NCI-H748 treated with DMSO at 0.1 percent for 48 hours (cell line): ENCODE measurements at regions not wholly inside any gene's neighbourhood (a gene's known extent, or its start where the extent isn't known, plus 50 kb on each side); places are given as distances from the start of the nearest gene placed in this dataset.

Experiments
- DNase-seq: peaks from one replicate; lab custom pipeline; 2025; lab: John Stamatoyannopoulos, UW

DNA sequence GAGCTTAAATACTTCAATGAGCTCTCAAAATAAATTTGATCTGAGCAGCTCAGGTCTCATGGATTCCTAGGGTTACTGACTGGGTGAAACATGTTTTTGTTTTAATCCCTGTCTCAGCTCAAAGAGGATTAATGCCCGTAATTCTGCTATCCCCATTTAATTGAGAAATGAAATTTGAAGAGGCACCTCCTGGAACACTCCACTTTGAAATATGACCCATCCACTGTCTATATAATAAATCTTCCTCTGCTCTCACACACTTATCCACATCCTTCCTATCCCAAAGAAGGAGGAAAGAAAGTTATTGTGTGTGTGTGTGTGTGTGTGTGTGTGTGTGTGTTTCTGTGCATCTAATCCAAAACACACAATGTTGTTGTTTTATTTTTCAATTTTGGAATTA, 2082.4 kb upstream of the PIK3C3 start:
- no peak for DNase-seq

DNA sequence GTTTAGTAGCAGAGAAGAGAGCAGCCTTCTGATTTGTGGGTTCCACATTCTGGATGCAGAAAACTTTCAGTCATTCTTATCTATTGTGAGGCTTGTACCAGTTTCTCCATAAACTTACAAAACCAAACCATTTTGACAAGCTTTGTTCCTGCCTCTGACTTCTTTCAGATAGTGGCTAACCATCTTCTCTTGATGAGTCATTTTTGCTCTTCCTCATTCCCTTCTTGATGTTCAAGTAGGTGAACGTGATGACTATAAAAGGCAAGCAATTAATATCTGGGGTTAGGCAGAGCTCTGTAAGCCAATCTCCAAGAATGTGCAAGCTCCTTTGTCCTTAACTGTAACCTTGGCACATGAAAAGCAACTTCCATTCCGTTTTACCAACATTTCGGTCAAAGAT, 2083.1 kb upstream of the PIK3C3 start:
- DNase-seq, result no peak

DNA sequence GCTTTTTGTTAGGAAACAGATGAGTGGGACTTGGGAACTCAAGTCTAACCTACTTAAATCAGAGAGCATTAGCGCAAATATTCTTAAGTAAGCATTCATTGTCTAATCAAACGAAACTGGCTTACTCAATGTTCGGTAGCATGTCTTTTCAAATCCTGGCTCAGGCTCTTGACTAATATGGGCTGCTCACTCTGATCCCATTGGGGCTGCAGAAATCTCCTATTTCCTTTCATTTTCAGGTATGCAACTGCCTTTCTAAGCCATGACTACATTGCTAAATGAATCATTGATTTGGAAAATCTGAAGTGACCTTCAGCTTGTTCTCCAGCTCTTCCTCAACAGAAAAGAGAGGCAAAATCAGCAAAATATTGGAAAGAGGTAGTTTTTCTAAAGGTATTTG, 2084.4 kb upstream of the PIK3C3 start:
- no peak for DNase-seq

DNA sequence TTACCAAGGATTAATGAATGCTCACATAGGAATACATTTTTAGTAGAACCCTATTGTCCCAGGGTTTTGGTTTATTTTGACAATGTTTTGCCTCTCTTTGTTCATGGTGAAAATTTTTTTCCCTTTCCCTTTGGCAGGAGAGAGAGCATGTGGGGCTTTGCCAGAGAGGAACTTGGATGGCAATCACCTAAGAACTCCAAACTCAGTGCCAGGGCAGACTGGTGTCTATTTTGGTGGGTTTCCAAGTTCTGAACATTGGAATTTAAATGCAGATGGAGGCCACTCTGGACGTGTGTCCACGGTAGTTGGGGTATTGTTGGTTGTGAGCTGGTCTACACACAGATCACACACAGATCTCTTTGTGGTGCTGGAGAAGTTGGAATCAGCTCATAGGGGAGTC, 2091.1 kb upstream of the PIK3C3 start:
- no peak for DNase-seq

DNA sequence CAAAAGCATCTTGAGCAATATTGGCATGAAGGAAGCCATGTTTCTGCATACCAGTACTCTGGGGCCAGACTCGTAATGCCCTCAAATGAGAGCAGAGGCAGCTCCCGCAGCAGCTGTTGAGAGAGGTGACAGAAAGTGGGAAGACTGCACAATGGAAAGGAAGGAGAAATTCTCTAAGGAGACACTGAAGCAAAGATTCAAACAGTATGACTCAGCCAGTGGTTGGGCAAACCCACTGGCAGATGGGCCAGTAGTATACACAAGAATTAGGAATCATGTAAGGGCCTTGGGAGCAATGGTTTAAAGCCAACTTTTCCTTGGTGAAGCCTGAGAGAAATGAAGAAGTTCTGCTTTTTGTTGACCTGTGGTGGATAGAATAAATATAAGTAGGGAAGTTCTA, 2092.7 kb upstream of the PIK3C3 start:
- no peak for DNase-seq

DNA sequence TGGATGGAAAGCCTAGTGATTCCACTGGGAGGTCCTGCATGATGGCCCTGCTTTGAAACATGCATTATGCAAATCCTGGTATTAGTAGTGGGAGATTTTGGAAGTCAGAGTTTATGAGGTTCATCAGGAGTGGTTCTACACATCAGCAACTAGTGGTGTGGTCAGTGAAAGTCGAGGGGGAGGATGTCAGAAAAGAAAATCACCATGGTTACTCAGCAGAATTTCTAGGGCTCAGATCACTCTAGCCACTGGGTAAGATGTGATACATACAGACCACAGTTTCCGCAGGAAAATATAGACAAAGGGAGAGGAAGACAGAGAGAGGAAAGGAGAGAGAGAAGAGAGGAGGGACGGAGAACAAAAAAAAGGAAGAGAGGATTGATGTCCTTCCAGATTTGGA, 2100.7 kb upstream of the PIK3C3 start:
- DNase-seq, result no peak

DNA sequence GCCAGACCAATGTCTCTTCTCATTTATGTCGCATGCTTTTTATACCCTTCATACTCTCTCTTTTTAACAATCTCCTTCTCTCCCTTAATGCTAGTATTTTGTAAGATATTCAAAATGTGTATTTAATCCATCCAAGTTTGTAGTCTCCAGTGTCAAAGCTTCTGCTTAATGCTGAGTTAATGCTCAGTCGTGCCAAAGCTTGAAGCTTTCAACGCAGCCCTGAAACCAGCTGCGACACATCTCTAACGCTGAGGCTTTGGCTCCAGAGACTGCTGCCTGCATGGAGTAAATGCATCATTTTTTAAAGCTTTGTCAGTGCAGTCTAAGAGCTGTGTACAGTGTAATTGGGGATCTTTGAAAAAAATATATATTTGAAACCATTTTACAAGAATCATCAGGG, 2108.8 kb upstream of the PIK3C3 start:
- no peak for DNase-seq

DNA sequence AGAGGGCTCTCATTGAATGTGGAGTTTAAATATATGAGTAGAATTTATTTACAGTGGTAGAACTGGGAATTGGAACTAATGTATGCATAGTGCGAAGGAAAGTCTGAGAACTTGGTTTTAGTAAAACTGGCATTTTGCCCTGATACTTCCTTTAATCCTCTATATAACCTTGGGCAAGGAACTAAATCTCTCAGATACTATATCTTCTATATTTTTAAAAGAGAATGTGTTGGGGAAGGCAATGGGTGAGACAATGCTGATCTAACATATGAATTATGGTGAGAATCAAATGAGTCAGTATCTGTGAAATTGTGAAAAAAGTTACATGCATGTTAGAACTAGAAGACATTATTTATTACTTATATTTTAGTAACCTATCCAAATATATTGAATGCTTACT, 2109.4 kb upstream of the PIK3C3 start:
- no peak for DNase-seq

DNA sequence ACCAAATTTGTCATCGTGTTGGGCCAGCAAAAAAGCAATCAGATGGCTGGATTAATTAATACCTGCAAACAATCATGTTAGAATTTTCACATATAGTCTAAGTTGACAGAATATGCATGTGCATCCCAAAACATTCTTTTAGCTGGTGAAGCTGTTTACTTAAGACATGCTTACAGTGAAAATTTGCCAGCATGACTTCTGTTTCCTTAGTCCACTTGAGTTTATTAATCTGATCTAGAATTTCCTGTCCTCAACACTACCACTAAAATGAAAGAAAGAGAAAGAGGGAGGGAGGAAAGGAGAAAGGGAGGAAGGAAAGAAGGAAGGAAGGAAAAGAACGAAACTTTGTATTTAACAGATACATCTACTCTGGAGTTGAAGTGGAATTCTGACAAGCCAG, 2109.9 kb upstream of the PIK3C3 start:
- no peak for DNase-seq

DNA sequence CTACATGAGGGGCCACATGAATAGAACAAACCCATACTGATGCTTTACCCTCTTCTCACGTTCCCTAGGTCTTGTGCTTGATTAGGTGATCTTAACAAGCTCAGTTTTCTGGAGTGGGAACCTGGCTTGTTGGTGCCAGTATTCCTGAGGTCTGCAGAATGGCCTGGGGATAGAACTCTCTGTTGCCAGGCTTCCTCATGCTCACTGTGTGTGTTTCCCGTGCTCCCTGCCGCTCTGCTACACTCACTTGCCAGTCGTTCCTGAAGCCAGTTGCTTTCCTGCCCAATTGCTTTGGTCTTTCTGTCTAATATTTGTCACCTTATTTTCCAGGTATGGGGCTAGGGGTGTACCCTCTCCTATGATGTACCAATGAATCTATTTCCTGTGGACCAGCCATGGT, 2111.5 kb upstream of the PIK3C3 start:
- DNase-seq, result no peak

DNA sequence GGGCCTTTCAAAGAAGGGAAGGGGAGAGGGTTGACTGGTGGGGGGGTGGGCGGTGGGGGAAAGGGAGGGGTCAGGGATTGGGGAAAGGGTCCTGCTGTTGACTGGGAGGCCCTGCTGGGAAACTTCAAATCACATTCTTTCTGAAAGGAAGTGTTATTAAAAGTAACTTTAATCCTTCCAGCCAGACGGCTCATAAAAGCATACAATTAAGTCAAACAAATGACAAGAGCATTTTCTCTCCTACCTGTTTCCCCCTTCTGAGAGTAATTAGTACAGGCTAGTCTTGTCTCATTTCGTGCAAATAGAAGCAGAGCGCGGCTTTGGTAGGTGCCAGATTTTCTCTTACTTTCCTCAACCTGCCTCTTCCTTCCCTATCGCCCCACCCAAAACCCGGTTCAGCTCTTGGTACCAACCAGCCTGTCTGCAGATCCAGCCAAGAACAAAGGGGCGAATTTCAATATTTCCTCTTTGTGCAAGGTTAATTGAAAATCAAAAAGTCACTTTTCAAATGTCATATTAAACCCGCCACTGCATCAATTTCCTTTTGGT, 2112.6 kb upstream of the PIK3C3 start:
- DNase-seq, result peak; percentile 78

DNA sequence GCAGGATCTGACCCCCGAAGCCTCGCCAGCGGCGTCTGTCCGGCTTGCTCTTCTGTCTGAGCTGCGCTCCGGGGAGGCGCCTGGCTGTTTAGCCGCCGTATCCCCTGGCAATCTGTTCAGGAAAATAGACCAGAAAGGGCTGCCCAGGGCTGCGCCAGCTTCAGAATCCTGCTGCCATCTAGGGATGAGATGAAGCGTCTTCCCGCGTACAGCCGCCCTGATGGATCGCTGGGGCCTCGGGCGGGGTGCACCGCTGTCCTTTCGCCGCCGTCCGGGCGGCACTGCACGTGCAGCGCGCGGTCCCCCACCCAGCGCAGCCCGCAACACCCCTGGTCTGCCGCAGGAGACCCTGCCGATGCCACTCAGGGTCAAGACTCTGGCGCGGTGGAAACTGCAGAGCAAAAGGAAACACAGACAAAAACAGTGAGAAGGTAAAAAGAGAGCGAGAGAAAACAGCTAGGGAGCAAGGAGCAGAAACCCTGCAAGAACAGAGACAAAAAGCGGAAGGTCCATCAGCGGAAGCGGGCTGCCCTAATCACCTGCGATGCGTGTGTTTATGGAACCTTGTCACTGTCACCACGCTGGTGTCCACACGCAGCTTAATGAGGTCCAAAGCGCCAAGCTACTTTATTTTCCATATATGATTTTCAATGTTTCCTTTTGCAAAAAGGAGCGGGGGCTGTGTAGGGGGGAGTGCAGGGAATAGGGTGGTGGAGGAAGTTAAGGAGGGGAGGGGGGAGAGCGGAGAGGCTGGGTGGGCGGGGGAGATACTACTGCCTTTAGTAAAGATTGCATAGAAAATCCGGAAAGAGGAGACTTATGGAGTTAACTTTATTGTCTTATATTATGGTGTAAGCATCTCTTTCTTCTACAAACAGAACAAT, 2113.3 kb upstream of the PIK3C3 start:
- peak; percentile 89 for DNase-seq

DNA sequence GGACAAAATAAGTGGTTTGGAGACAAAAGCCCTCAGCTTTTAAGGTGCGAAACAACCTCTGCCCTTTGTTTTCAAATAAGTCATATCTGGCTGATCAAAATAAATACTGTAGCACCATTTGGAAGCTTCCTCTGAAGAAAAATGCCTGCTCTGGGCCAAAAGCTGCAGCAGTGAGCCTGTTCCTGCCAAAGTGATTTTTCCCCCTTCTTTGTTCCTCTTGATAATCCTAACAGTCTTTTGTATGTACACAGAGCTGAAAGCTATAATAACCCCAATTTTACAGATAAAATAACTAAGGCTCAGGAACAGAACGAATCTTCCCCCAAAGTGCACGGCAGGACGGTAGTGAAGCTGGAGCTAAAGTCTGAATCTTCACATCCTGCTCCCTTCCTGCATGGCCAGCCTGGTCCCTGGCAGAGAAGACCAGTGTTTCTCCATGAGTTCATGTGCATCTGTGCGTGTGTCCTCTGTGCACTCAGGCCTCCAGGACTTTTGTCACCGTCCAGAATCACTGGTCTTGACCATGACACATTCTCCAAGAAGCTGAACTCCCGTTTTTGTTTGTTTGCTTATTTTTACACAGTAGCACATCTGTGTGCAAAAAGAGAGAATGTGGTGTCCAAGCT, 2114.1 kb upstream of the PIK3C3 start:
- DNase-seq, result peak; percentile 46

DNA sequence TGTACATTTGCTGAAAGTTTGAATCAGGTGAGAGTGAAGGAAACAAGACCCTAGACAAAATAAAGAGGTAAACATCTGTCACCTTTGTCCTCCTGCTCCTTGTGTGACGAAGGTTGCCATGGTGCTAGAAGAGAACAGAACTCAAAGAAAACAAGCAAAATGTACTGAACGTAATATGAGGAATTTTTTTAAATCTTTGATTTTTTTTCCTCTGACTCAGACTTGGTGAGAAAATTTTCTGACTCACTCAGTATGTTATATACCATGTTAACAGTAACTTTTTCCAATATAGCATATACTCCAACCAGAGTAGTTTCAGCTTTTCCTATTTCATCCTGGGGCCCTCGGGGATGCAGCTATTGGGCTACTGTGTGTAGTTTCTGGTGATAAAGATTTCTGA, 2114.6 kb upstream of the PIK3C3 start:
- no peak for DNase-seq

DNA sequence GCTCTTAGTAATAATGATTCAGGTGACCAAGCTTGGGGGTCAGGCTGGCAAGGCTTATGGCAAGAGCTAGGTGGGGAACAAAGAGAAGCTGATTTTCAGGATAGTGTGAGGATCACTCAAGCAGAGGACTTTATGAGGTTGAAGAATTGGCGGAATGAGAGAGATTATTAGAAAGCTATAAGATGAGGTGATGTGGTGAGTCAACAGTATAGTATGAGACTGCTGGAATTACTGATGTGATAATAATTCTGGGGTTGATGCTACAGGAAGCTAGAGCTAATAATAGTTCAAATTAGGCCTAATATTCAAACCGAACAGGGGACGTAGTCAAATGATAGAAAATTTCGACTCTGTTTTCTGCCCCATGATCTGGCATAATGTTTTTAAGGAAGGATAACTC, 2115.3 kb upstream of the PIK3C3 start:
- DNase-seq, result no peak

DNA sequence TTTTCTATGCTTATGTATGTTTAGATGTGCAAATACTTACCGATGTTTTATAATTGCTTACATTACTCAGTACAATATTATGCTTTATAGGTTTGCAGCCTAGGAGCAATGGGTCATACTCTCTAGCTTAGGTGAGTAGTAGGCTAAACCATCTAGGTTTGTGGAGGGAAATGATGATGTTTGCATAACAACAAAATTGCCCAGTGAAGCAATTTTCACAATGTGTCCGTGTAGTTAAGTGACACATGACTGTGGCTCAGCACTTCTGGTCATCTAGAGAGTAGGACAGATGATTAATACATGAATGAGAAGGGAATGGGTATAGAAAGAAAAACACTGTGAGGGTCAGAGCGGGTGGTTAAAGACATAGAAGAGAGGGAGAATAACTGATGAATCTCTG, 2116.2 kb upstream of the PIK3C3 start:
- no peak for DNase-seq

DNA sequence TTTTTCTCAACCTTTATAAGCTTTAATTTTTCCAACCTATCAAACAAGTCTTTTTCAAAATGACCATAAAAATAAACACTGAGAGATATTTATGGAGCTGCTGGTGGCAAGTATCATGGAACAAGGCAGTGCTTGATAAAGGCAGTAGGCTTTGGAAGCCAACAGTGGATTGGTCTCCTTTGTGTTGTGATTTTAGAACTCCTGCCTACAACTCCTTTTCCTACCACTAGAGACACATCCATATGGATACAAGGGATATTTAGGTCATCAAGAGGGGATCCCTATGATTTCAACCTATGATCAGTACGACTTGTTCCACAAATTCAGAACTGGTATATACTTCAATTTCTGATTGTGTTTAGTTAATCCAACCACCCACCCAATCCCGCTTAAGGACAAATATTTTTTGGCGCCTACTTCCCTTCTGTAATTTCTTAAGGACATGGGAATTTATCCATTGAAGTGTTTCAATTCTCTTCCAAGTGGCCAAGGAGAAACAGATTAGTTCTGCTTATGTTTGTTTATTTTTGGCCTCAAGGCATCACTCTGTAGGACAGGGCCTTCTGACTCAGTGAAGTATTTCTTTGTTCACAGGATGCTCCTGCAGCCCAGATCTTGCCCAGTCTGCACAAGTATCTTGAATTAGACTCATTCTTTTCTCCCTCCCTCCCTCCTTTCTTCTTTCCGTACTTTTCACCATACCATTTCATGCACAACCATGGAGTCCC, 2119.6 kb upstream of the PIK3C3 start:
- no peak for DNase-seq

DNA sequence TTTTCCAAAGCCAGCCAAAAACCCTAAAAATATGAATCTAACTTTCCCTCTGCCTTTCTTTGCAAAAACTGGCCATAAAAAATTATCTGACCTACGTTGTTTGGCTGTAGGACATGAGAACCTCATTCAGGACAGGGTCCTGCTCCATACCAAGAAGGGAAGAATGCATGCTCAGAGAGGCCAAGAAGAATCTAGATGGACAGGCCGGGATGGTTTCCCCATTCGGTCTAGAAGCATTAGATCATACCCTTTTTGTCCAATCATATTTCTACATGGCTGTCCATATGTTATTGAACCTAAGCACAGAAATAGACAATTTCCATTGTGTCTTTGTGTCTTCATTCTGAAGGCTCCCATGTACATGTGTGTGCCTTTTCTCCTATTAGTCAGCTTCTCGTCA, 2120.4 kb upstream of the PIK3C3 start:
- no peak for DNase-seq

DNA sequence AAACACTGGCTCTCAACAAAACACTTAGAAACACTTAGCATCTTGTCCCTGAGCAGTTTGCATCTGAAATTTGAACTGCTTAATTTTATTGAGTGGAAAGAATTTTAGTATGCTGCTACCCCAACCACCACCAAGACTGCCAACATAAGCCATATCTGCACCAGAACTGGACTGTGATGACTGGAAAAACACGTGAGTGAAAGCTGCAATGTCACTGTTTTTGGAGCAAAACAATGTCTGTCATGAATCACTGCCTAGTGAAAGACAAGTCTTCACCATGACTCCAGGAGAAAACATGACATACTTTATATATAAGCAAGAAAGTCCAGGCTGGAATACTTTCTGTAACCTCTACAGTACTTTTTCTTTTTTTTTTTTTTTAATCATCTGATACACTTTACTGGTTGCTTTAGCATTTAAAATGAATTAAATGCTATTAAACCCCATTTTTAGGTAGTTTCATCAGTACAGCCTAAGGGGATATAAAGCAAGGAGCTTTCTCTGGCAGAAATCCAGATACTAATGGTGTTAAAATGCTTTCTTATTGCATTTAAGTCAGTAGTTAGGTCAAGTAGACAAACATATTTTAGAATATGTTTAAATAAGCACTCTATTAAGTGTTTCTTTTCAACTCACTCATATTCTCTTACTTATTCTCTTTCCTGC, 2129.4 kb upstream of the PIK3C3 start:
- DNase-seq, result no peak

DNA sequence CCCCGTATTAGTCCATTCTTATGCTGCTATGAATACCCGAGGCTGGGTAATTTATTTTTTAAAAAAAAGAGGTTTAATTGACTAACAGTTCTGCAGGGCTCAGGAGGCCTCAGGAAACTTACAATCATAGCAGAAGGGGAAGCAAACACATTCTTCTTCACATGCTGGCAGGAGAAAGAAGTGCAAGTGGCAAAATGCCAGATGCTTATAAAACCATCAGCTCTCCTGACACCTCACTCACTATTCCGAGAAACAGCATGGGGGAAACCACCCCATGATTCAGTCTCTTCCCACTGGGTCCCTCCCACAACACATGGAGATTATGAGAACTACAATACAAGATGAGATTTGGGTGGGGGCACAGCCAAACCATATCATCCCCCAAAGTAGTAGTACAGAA, 2148.5 kb upstream of the PIK3C3 start:
- no peak for DNase-seq

DNA sequence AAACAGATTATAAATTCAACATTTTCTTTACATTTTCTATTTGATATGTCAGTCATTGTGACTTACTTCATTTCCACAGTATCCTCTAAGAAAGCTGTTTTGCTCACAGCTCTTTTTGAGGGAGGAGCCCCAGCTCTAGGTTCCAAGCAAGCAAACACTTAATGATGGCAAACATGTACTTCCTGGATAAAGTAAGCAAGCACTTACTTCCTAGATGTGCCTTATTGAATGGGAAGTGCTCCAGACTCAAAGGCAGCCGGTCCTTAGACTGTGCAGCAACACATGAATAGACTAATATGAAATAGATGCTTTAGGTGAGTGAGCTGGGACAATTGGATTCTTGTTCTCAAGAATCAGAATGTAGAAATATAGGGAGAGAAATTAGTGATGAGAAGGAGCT, 2149.8 kb upstream of the PIK3C3 start:
- no peak for DNase-seq

DNA sequence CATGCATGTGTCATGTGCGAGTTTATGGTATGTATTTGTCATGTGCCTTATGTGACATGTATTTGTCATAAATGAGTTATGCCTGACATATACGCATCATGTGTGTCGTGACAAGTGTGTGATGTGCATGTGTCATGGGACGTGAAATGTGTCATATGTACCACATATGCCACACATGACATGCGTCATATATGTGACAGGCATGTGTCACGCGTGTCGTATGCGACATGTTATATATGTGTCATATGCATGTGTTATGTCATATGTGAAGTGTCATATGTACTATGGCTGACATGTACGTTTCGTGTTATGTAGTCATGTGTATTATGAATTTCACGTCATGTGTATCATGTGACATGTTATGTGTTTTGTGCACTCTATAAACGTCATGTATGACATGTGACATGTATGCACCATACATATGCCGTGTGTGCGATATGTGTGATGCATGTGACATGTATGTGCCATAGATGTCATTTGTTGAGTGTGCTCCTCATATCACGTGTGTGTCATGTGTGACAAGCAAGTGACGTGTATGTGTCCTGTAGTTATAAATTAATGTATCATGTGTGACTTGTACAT, 2152.3 kb upstream of the PIK3C3 start:
- no peak for DNase-seq
